HG02970 (cell line): ENCODE measurements at regions not wholly inside any gene's neighbourhood (a gene's known extent, or its start where the extent isn't known, plus 50 kb on each side); places are given as distances from the start of the nearest gene placed in this dataset.

Experiments
- ATAC-seq: cut with Tn5 transposase; IDR thresholded peaks from one replicate; pipeline ENCODE4 v1.9.1; 2021; ENCODE audit warnings: mild to moderate bottlenecking, moderate library complexity, moderate number of reproducible peaks; ENCODE audit not compliant: unreplicated experiment, low FRiP score

DNA sequence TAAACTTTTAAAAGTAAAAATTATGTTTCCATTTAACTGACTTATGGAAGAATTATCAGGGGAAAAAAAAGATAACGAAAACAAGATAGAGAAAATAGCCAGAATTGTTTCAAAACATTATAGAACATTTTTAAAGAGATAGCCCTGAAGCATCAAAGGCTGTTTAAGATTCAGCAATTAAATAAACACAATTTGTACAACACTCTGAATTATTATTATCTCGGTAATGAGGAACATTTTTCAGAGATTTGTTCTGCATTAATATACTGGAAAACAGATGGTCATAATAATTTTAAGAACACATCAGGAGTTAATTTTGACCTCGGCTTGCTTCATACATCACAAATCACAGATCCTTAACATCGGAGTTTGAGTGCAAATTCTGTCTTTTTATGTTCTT, 643.8 kb downstream of the SORCS1 start:
- ATAC-seq: no peak

DNA sequence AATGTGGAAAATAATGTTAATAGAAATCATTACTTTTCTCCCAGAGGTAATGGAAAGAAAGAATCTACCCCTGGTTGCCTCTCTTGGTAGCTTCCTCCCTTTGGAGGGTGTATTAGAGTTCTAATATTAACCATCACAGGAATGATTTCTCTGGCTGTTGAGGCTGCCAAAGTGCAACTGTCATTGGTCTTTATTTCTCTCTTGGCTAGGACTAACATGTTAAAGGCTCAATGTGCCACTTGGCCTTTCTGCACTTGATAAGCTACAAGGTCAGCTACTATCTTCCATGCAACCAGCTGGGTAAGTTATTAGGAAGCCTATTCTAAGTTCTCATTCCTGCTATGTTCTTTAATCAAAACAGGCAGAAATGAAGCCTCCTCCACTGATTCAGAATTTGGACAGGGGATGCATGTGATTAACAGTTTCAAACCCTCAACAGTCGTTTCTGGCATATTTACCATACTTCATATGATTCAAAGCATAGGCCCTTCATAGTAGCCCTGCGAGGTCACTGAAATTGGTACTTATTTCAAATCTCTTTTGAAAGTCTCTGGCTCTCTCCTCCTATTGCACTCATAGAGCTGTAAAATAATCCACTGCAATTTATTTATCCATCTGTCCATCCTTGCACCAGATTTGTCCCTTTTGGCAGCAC, 645.0 kb downstream of the SORCS1 start:
- no peak for ATAC-seq

GRCh38 chr10:106515206-106515790, 649.2 kb downstream of the SORCS1 start:
- ATAC-seq: no peak

- ATAC-seq: no peak
Measured at GRCh38 chr10:106513352-106513771, 651.1 kb downstream of the SORCS1 start.

GRCh38 chr10:106511917-106512316, 652.6 kb downstream of the SORCS1 start:
- ATAC-seq: no peak

GRCh38 chr10:106508950-106509349, 655.6 kb downstream of the SORCS1 start:
- no peak for ATAC-seq

DNA sequence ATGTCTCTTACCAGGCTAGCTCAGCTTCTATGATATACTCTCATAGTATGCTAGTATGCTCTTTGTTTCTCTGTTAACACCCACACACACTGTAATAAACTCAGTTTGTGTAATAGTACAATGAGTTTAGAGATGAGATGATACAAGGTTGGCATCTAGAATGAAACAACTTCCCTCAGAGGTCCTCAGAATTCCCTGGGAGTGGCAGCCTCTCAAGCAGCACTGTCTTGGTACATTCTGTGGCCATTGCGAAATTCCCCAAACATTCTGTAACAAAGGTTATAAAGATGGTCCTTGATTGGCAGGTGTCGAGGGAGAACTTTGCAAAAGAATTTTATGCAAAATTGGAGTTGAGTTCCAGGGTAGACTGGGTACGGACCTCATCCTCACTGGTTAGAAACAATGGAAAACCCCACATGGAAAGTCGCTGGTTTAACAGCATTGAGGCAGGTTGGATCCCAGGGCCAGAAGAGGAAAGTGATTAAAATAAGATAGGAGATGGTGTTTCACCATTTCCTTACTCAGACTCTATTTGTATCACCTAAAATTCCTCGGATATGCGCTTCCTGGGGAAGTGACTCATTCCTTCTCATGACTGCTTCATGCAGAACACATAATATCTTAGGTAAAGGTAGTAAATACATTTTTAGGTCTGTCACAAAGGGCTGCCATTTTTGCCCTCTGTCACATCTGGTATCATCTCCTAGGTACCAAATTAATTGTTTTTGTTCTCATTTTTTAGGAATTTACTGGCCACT, 657.8 kb downstream of the SORCS1 start:
- no peak for ATAC-seq

DNA sequence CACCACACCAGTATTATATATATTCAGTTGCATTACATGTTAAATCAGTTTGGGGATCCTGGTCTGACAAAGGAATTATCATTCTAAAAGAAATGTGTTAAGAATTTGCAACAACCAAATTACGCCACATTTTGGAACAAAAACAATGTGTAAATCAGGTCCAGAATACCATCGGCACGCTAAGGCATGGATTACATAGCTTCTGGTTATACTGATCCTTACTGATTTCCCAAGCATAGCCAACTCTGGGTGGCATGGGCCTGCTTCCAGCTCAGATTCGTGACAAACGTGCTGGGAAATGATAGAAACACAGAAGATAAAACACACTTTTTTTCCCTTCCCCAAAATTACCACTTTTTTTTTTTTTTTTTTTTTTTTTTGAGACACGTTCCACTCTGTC, 660.0 kb downstream of the SORCS1 start:
- no peak for ATAC-seq

GRCh38 chr10:106502641-106503040, 661.9 kb downstream of the SORCS1 start:
- ATAC-seq: no peak

GRCh38 chr10:106500925-106501525, 663.5 kb downstream of the SORCS1 start:
- ATAC-seq: no peak

- ATAC-seq: no peak
Measured at GRCh38 chr10:106500041-106500924, 664.2 kb downstream of the SORCS1 start.

DNA sequence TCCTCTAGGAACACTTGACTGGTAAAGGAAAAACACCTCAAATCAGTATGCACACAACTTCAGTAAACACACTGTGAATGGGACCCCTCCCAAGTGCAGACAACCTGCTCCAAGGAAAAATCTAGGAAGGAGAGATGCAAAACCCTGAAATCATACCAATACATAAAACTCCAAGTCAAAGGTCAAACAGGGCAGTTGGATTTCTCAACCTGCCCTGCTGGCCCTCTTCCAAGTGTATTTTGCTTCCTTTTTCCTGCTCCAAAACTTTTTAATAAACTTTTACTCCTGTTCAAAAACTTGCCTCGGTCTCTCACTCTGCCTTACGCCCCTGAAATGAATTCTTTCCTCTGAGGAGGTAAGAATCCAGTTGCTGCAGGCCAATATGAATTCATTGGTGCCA, 665.1 kb downstream of the SORCS1 start:
- ATAC-seq: no peak

DNA sequence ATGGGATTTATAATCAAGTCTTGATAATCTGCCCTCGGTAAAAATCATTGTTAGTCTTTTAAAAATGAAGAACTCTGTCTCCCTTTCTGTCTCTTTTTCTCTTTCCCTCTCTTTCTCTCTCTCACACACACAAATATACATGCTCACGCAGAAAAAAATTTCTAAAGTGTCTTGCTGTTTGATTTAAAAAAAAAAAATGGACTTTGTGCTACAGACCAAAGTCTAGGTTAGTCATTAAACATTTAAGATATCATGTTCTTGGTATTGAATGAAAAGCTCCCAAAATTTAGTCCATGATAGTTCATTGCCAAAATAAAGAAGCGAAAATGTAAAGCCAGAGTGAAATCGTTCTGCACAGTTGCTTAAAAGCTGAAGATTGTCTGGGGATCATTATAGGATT, 665.8 kb downstream of the SORCS1 start:
- no peak for ATAC-seq

GRCh38 chr10:106495931-106496330, 668.6 kb downstream of the SORCS1 start:
- ATAC-seq: no peak

- no peak for ATAC-seq
Measured at GRCh38 chr10:106493751-106494150, 670.8 kb downstream of the SORCS1 start.

GRCh38 chr10:106493226-106493625, 671.3 kb downstream of the SORCS1 start:
- ATAC-seq: no peak

- no peak for ATAC-seq
Measured at GRCh38 chr10:106487726-106488125, 676.8 kb downstream of the SORCS1 start.

GRCh38 chr10:106481598-106482275, 682.8 kb downstream of the SORCS1 start:
- ATAC-seq: no peak

DNA sequence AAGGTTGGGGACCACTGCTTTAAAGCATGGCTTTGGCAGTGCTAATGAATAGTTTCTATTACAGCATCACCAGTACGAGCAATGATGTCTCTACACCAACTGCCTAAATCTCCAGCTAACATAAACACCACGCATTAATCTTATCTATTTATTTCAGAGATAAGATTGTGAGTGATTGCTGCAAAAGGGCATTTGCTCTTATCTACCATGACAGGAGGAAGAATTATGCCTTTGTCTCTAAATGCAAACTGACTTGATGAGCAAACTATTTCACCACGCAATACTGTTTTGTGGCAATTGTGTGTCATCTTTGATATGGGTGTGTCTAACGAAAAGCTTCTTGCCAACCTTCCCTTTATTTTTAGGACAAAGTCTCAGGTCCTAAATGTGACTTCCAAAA, 684.9 kb downstream of the SORCS1 start:
- no peak for ATAC-seq

DNA sequence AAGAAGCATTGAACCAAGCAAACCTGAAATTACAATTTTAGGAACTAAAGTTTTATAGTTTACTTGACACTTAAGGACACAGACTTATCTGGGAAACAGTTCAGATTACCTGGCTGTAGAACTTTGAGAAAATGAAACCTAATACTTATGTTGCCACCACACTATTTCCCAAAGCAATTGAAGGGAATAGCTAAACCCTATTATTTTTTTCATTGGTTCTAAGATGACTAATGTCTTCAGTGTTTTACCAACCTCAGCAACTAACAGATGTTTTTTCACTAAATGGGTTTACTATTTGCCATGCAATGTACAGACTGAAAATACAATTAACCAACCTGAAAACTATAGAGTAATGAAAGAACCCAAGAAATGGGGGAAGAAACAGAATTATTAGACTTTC, 689.6 kb downstream of the SORCS1 start:
- ATAC-seq: no peak
